Esophagus squamous epithelium (tissue), 5 donors: ENCODE measurements at regions not wholly inside any gene's neighbourhood (a gene's known extent, or its start where the extent isn't known, plus 50 kb on each side); places are given as distances from the start of the nearest gene placed in this dataset.
A peak's percentile ranks its signal among the peaks of the same experiment; 100 is the strongest.

Experiments used
- DNase-seq: peaks from one replicate; lab custom pipeline; 2025; lab: John Stamatoyannopoulos, UW
- H3K27ac ChIP-seq, 4 donors: fragments of 200-600 bp; sonication (generic); one replicate each; pipeline ENCODE4 v1.5.1; 2016 to 2019; ENCODE audit warnings: mild to moderate bottlenecking in 1 of 4
- H3K27me3 ChIP-seq, 4 donors: fragments of 200-600 bp; sonication (generic); 1 replicate in 3 of 4; 2 replicates in 1 of 4; pipeline versions ENCODE4 v1.5.1 to v1.6.0; 2017 to 2021; ENCODE audit warnings: antibody characterized with exemption in 1 of 4
- H3K36me3 ChIP-seq, 3 donors: fragments of 200-600 bp; sonication (generic); one replicate each; pipeline ENCODE4 v1.5.1; 2016 to 2019
- H3K4me1 ChIP-seq, 3 donors: fragments of 200-600 bp; sonication (generic); one replicate each; pipeline ENCODE4 v1.5.1; 2017 to 2019
- H3K4me3 ChIP-seq, 4 donors: fragments of 200-600 bp; sonication (generic); 1 replicate in 3 of 4; 2 replicates in 1 of 4; pipeline ENCODE4 v1.5.1; 2016 to 2019; ENCODE audit warnings: mild to moderate bottlenecking in 2 of 4, moderate library complexity in 1 of 4
- H3K9me3 ChIP-seq, 3 donors: fragments of 200-600 bp; sonication (generic); one replicate each; pipeline ENCODE4 v1.5.1; 2016 to 2019
- POLR2A ChIP-seq, 4 donors: fragments of 450-650 bp; IDR thresholded peaks; one replicate each; pipeline ENCODE4 v1.6.1; 2017; ENCODE audit warnings: antibody characterized with exemption in 4 of 4, mild to moderate bottlenecking in 4 of 4, moderate library complexity in 3 of 4
- WGBS, 2 donors: methylation state at CpG; one replicate each; pipeline ENCODE4 v1.1.5; 2018; 5-methylcytosine and 5-hydroxymethylcytosine counted together
- intact Hi-C: fragments of 100-400 bp; cut with DNase I; formaldehyde crosslinking; loops from one replicate; pipeline ENCODE4 v1.15.0; 2022
- TF ChIP-seq, protein P1 (sequence below), 6 experiments: fragments of 450-650 bp in 4 of 6; fragments of 200-600 bp in 2 of 6; sonication (generic) in 2 of 6; IDR thresholded peaks; one replicate each; pipeline ENCODE4 v1.5.1; 2016 to 2019; ENCODE audit warnings: antibody characterized with exemption in 6 of 6, mild to moderate bottlenecking in 4 of 6, moderate library complexity in 4 of 6
- donor health status: DM: yes; HTN: yes; CAD: no.

DNA sequence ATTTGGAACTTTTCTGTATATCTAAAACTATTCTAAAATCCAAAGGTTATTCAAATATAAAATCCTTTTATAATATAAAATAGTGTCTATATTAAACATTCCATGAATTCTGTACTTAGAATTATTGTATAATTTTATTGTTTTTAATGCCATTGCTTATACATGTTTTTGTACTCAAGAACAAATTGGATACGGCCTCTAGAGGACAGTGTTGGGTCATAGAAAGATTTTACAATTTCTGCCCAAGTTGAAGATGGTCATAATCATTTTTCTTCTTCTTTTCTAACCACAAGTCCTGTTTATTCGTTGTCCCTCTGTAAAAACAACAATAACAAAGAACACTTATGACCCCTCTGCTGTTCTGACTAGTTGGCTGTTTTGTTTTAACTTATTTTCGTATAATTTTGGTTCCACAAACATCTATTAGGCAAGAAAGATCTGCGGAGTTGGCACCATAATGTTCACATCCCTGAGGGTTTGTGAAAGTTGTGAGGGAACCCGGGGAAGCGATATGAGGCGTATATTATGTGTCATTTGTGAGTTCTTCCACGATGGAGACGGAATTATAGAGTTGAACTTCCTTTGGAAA lies 75.7 kb upstream of the KIF26B start:
- Histone ChIP-seq H3K36me3 (no peaks in the 10 kb centered on the region), H3K4me1 (peaks cover 0 to 4% (median 0%) of the 10 kb centered on the region in 3 donors), H3K4me3 (no peak overlapping the region), H3K27ac (no peak overlapping the region), H3K9me3 (no peaks in the 10 kb centered on the region), H3K27me3 (no peaks in the 10 kb centered on the region)
- no peak for DNase-seq
- 63 to 64% methylated on average over 9 of the region's 9 CpGs for WGBS, 2 donors
- TF ChIP-seq POLR2A (IDR thresholded peaks at IDR 0.05) = no peak
- TF ChIP-seq, protein P1, sequence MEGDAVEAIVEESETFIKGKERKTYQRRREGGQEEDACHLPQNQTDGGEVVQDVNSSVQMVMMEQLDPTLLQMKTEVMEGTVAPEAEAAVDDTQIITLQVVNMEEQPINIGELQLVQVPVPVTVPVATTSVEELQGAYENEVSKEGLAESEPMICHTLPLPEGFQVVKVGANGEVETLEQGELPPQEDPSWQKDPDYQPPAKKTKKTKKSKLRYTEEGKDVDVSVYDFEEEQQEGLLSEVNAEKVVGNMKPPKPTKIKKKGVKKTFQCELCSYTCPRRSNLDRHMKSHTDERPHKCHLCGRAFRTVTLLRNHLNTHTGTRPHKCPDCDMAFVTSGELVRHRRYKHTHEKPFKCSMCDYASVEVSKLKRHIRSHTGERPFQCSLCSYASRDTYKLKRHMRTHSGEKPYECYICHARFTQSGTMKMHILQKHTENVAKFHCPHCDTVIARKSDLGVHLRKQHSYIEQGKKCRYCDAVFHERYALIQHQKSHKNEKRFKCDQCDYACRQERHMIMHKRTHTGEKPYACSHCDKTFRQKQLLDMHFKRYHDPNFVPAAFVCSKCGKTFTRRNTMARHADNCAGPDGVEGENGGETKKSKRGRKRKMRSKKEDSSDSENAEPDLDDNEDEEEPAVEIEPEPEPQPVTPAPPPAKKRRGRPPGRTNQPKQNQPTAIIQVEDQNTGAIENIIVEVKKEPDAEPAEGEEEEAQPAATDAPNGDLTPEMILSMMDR (IDR thresholded peaks at IDR 0.05) = peak in 4 of 6 experiments; percentile 42 to 80 (median 52)
- intact Hi-C loops = no loop called here

DNA sequence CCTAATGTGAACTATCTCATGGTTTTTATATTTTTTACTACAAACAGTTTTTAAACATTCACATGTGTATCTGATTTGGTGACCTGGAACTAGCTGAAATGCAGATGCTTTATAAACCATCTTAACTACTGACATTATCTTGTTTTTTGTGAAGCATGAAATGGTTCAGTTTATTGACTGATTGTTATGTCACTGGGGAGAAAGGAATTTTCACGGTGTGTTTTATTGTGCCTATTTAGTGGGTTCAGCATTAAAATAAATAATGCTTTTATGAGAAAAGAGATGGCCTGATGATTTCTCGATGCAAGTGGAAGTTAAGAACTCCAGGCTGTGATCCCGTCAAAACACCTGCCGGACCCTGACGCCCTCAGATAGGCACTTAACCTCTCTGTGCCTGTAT lies 79.9 kb upstream of the KIF26B start:
- TF ChIP-seq POLR2A (IDR thresholded peaks at IDR 0.05) = no peak
- TF ChIP-seq, protein P1 (IDR thresholded peaks at IDR 0.05) = no peak
- intact Hi-C loops = no loop called here

DNA sequence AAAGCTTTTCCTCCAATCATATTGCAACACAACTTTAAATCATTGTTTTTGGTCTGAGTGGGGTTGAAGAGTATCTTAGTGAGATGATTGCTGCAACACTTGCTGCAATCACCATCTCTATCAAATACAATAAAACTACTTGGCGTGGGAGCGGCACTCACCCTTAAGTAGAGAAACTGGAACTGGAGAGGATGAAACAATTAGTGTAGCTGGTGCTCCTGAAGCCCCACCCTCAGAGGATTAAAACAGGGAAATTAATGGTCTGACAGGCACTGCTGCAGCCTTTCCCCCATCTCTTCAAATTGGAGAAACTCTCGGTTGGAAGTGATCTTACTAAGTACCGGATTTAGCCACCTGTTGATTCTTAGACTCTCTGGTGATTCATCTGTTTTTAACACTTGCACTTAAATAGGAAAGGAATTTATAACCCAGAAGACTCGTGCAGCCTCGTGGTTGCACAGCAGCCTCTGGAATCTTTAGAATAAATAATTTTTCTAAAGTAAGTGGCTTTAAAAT lies 80.5 kb upstream of the KIF26B start:
- WGBS, 2 donors = 26 to 36% methylated on average over 6 of the region's 6 CpGs
- no peak for TF ChIP-seq POLR2A (IDR thresholded peaks at IDR 0.05)
- TF ChIP-seq, protein P1 (IDR thresholded peaks at IDR 0.05) = no peak

More for the DNA sequence above, 79.9 kb upstream of the KIF26B start:
- Histone ChIP-seq H3K36me3 (no peaks in the 10 kb centered on the region), H3K9me3 (no peaks in the 10 kb centered on the region), H3K4me3 (no peak overlapping the region), H3K27me3 (no peaks in the 10 kb centered on the region), H3K4me1 (peaks cover 0 to 8% (median 0%) of the 10 kb centered on the region in 3 donors), H3K27ac (no peak overlapping the region)
- DNase-seq = no peak
- WGBS, 2 donors = 80 to 87% methylated on average over 5 of the region's 5 CpGs

DNA sequence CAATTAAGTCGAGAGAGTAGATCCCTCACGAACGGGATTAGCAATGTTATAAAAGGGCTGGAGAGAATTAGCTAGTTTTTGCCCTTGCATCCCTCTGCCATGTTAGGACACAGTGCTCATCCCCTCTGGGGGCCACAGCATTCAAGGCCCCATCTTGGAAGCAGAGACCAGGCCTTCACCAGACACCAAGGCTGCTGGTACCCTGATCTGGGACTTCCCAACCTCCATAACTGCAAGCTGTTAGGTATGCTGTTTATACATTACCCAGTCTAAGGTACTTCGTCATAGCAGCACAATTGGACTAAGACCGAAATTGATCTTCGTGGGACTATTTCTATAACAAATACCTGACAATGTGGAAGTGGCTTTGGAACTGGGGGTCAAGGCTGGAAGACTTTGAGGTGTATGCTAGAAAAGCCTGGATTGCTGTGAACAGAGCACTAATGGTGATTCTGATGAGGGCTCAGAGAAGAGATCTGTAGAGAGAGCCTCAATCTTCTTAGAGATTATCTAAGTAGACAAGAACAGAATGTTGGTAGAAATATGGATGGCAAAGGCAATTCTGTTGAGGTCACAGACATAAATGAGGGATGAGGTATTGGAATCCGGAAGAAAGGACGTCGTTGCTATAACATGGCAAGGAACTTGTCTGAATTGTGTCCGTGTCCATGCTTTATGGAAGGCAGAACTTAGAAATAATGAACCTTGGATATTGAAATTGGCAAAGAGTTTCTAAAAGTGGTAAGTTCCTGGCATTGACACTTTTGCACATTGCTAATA lies 83.8 kb upstream of the KIF26B start:
- TF ChIP-seq, protein P1 (IDR thresholded peaks at IDR 0.05) = no peak
- TF ChIP-seq POLR2A (IDR thresholded peaks at IDR 0.05) = no peak
- Histone ChIP-seq H3K4me1 (peaks cover 0 to 8% (median 0%) of the 10 kb centered on the region in 3 donors), H3K27me3 (no peaks in the 10 kb centered on the region), H3K4me3 (no peak overlapping the region), H3K27ac (no peak overlapping the region), H3K36me3 (no peaks in the 10 kb centered on the region), H3K9me3 (no peaks in the 10 kb centered on the region)
- intact Hi-C loops = no loop called here
- WGBS, 2 donors = 90 to 94% methylated on average over 10 of the region's 10 CpGs
- no peak for DNase-seq

More for the DNA sequence above, 80.5 kb upstream of the KIF26B start:
- DNase-seq = no peak
- Histone ChIP-seq H3K36me3 (no peaks in the 10 kb centered on the region), H3K4me1 (peaks cover 0 to 8% (median 0%) of the 10 kb centered on the region in 3 donors), H3K4me3 (no peak overlapping the region), H3K27ac (no peak overlapping the region), H3K9me3 (no peaks in the 10 kb centered on the region), H3K27me3 (no peaks in the 10 kb centered on the region)
- intact Hi-C loops = no loop called here

DNA sequence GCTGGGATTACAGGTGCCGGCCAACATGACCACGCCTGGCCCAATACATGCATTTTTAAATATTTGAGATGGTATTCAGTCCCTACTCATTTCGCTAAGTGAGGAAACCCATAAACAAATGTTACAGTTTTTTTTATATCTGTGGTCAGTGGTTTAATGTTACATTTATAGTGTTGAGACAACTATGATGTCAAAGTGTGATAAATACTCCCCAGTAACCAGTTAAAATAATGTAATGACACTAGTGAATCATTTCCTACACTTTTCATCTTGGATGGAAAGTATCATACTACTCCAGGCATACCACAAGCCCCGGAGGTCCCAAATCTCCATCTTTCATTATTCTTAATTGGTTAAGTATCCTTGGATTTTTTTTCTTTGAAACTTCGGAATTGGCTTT lies 87.5 kb upstream of the KIF26B start:
- no peaks in the 10 kb centered on the region for H3K27me3 ChIP-seq
- intact Hi-C loops = no loop called here
- no peak overlapping the region for H3K4me3 ChIP-seq
- H3K36me3 ChIP-seq = no peaks in the 10 kb centered on the region
- TF ChIP-seq, protein P1 (IDR thresholded peaks at IDR 0.05) = no peak
- no peak for TF ChIP-seq POLR2A (IDR thresholded peaks at IDR 0.05)
- 87 to 89% methylated on average over 5 of the region's 5 CpGs for WGBS, 2 donors
- H3K4me1 ChIP-seq = no peaks in the 10 kb centered on the region
- no peak overlapping the region for H3K27ac ChIP-seq
- no peaks in the 10 kb centered on the region for H3K9me3 ChIP-seq
- no peak for DNase-seq
